MM.1S (cell line): ENCODE measurements at regions not wholly inside any gene's neighbourhood (a gene's known extent, or its start where the extent isn't known, plus 50 kb on each side); places are given as distances from the start of the nearest gene placed in this dataset.

Experiments
- DNase-seq: peaks from one replicate; pipeline ENCODE4 v3.0.0-alpha.2; 2015
- H2AFZ ChIP-seq: fragments of 300-600 bp; sonication (generic); 2 replicates; pipeline ENCODE4 v1.6.0; 2016; ENCODE audit warnings: antibody characterized with exemption, low read length
- H3F3A ChIP-seq: fragments of 300-600 bp; sonication (generic); 2 replicates; pipeline ENCODE4 v1.6.1; 2016; ENCODE audit warnings: mild to moderate bottlenecking, antibody characterized with exemption, low read length, moderate library complexity, mixed read lengths; ENCODE audit not compliant: insufficient read depth
- H3K27ac ChIP-seq: fragments of 300-600 bp; sonication (generic); 2 replicates; pipeline ENCODE4 v1.5.1; 2016; ENCODE audit warnings: mild to moderate bottlenecking, low read length
- H3K27me3 ChIP-seq: fragments of 300-600 bp; sonication (generic); replicated peaks from 2 replicates; pipeline ENCODE4 v1.6.0; 2016; ENCODE audit warnings: low read length; ENCODE audit not compliant: insufficient read depth
- H3K36me3 ChIP-seq: fragments of 300-600 bp; sonication (generic); replicated peaks from 2 replicates; pipeline ENCODE4 v1.6.1; 2016; ENCODE audit warnings: mild to moderate bottlenecking, low read length, mixed read lengths; ENCODE audit not compliant: insufficient read depth
- H3K4me1 ChIP-seq: fragments of 300-600 bp; sonication (generic); 2 replicates; pipeline ENCODE4 v1.6.1; 2016; ENCODE audit warnings: low read length, mixed read lengths
- H3K4me2 ChIP-seq: fragments of 300-600 bp; sonication (generic); 2 replicates; pipeline ENCODE4 v1.6.0; 2016; ENCODE audit warnings: low read depth, low read length
- H3K4me3 ChIP-seq: fragments of 300-600 bp; sonication (generic); 2 replicates; pipeline ENCODE4 v1.5.1; 2016; ENCODE audit warnings: low read length, mixed read lengths
- H3K79me2 ChIP-seq: fragments of 300-600 bp; sonication (generic); 2 replicates; pipeline ENCODE4 v1.6.1; 2016; ENCODE audit warnings: mixed run types, low read length, mixed read lengths
- H3K9ac ChIP-seq: fragments of 300-600 bp; sonication (generic); 2 replicates; pipeline ENCODE4 v1.6.1; 2016; ENCODE audit warnings: low read length, mixed read lengths
- H3K9me2 ChIP-seq: fragments of 300-600 bp; sonication (generic); replicated peaks from 2 replicates; pipeline ENCODE4 v1.6.1; 2016; ENCODE audit warnings: mild to moderate bottlenecking, low read length, mixed read lengths; ENCODE audit not compliant: insufficient read depth
- H3K9me3 ChIP-seq: fragments of 300-600 bp; sonication (generic); replicated peaks from 2 replicates; pipeline ENCODE4 v1.6.1; 2016; ENCODE audit warnings: mild to moderate bottlenecking, low read length, mixed read lengths; ENCODE audit not compliant: insufficient read depth
- H4K20me1 ChIP-seq: fragments of 300-600 bp; sonication (generic); 2 replicates; pipeline ENCODE4 v1.6.1; 2016; ENCODE audit warnings: mild to moderate bottlenecking, low read length, moderate library complexity, mixed read lengths; ENCODE audit not compliant: insufficient read depth
- CTCF ChIP-seq: fragments of 300-600 bp; sonication (generic); IDR thresholded peaks from 2 replicates; pipeline ENCODE4 v1.5.1; 2016; ENCODE audit warnings: antibody characterized with exemption, low read length, mixed read lengths
- EZH2 ChIP-seq: fragments of 300-600 bp; sonication (generic); optimal IDR thresholded peaks from 2 replicates; pipeline ENCODE3; 2017; ENCODE audit warnings: low read depth, mild to moderate bottlenecking, antibody characterized with exemption, low read length, mixed read lengths
- EZH2phosphoT487 ChIP-seq: fragments of 300-600 bp; sonication (generic); IDR thresholded peaks from 2 replicates; pipeline ENCODE4 v1.6.1; 2018; ENCODE audit warnings: antibody characterized with exemption, low read length

- Histone ChIP-seq H4K20me1 (no peaks in the 10 kb centered on the region), H3K4me2 (no peak overlapping the region), H3K9ac (no peak overlapping the region), H3F3A (no peaks in the 10 kb centered on the region), H3K27ac (no peak overlapping the region), H3K79me2 (no peaks in the 10 kb centered on the region), H3K4me1 (peaks cover 6% of the 10 kb centered on the region; the same call in 1 of the 2 replicates), H3K4me3 (no peak overlapping the region), H3K9me2 (no peaks in the 10 kb centered on the region), H3K9me3 (no peaks in the 10 kb centered on the region), H3K36me3 (no peaks in the 10 kb centered on the region), H3K27me3 (no peaks in the 10 kb centered on the region), H2AFZ (no peak overlapping the region)
- no peak for TF ChIP-seq EZH2
- DNase-seq, result no peak
Measured at GRCh38 chr18:30634249-30634648, 408.3 kb downstream of the DSC3 start.

GRCh38 chr18:30632071-30632698, 410.4 kb downstream of the DSC3 start:
- DNase-seq, result peak; percentile 7
- Histone ChIP-seq H3K4me2 (no peak overlapping the region), H2AFZ (no peak overlapping the region), H3K79me2 (no peaks in the 10 kb centered on the region), H3K4me3 (no peak overlapping the region), H3K9me3 (no peaks in the 10 kb centered on the region), H3K36me3 (no peaks in the 10 kb centered on the region), H3F3A (no peaks in the 10 kb centered on the region), H3K27ac (no peak overlapping the region), H3K9ac (no peak overlapping the region), H3K27me3 (no peaks in the 10 kb centered on the region), H3K9me2 (no peaks in the 10 kb centered on the region), H4K20me1 (no peaks in the 10 kb centered on the region), H3K4me1 (no peaks in the 10 kb centered on the region)
- TF ChIP-seq EZH2, result no peak
- no peak for TF ChIP-seq EZH2phosphoT487
- no peak for TF ChIP-seq CTCF

DNA sequence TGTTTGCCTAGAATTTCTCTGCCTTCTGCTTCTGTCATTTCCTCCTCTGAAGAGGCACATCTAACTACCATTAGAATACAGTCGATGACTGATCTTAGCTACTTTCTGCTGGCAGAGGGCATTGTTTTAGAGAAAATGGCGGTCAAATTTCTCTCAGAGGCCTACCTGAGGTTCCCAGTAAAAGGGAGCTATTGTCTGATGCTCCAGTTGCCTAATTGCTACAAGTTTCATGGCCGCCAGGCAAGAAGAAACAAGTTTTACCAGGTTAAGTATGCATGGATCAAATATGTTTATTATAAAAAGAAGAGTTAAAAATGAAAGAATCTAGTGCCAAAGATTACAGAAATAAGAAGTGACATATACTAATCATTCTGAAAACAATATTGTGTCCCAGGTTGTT, 416.6 kb downstream of the DSC3 start:
- H3K4me3 ChIP-seq, result no peak overlapping the region
- no peak for DNase-seq
- H3K9me2 ChIP-seq, result no peaks in the 10 kb centered on the region
- H3K79me2 ChIP-seq, result no peaks in the 10 kb centered on the region
- no peaks in the 10 kb centered on the region for H3K4me1 ChIP-seq
- no peaks in the 10 kb centered on the region for H3K36me3 ChIP-seq
- no peak overlapping the region for H3K27ac ChIP-seq
- no peak overlapping the region for H3K4me2 ChIP-seq
- no peak for TF ChIP-seq CTCF
- no peaks in the 10 kb centered on the region for H3K9me3 ChIP-seq
- H3K27me3 ChIP-seq, result no peaks in the 10 kb centered on the region
- H3K9ac ChIP-seq, result no peak overlapping the region
- H2AFZ ChIP-seq, result no peak overlapping the region
- no peaks in the 10 kb centered on the region for H3F3A ChIP-seq
- H4K20me1 ChIP-seq, result no peaks in the 10 kb centered on the region

GRCh38 chr18:30623401-30624065, 419.0 kb downstream of the DSC3 start:
- H3K9me2 ChIP-seq, result no peaks in the 10 kb centered on the region
- H3K79me2 ChIP-seq, result no peaks in the 10 kb centered on the region
- H3F3A ChIP-seq, result no peaks in the 10 kb centered on the region
- no peaks in the 10 kb centered on the region for H3K9me3 ChIP-seq
- no peak overlapping the region for H3K27ac ChIP-seq
- no peak for DNase-seq
- H3K4me1 ChIP-seq, result no peaks in the 10 kb centered on the region
- no peak overlapping the region for H3K4me3 ChIP-seq
- TF ChIP-seq EZH2, result no peak
- TF ChIP-seq CTCF, result no peak
- TF ChIP-seq EZH2phosphoT487, result no peak
- no peak overlapping the region for H3K9ac ChIP-seq
- H3K27me3 ChIP-seq, result no peaks in the 10 kb centered on the region
- H3K36me3 ChIP-seq, result no peaks in the 10 kb centered on the region
- H4K20me1 ChIP-seq, result no peaks in the 10 kb centered on the region
- H2AFZ ChIP-seq, result no peak overlapping the region
- no peak overlapping the region for H3K4me2 ChIP-seq
